K562 (cell line): ENCODE measurements at regions not wholly inside any gene's neighbourhood (a gene's known extent, or its start where the extent isn't known, plus 50 kb on each side); places are given as distances from the start of the nearest gene placed in this dataset.

Experiments
- ATAC-seq: fragments of 200-7000 bp; cut with Tn5 transposase; 3 replicates; pipeline ENCODE4 v1.9.1; 2020; ENCODE audit warnings: moderate library complexity
- BruUV-seq: library from RNA; stranded (reverse); fragments of 400-500 nt; replicated peaks from 2 replicates; lab custom pipeline; 2021; lab: Mats Ljungman, UMichigan
- CTCF ChIA-PET: fragments of 300-600 bp; formaldehyde crosslinking; extraction: SDS; loops from one replicate; lab custom pipeline; 2021; ENCODE audit warnings: low intra/inter-chr PET ratio; lab: Yijun Ruan, JAX
- POLR2A ChIA-PET: fragments of 300-600, 350-650 bp; sonication (Branson Sonifier 250); formaldehyde crosslinking; extraction: SDS; loops from one replicate; lab custom pipeline; 2021; ENCODE audit warnings: antibody characterized with exemption, inconsistent platforms; lab: Yijun Ruan, JAX
- DNase-seq, 4 experiments: peaks; one replicate each; pipeline versions ENCODE4 v3.0.0 to v3.0.0-alpha.2; 2011 to 2018; ENCODE audit warnings: low spot score in 3 of 4, mixed read lengths in 3 of 4; ENCODE audit errors: extremely low read depth in 1 of 4
- FAIRE-seq: peaks from 2 replicates; lab custom pipeline; 2011; peaks lifted over from hg19 to GRCh38; lab: Jason Lieb, UNC
- H2AFZ ChIP-seq: 2 replicates; pipeline ENCODE4 v1.6.0; 2011; ENCODE audit warnings: low read depth, low read length, control low read depth, inconsistent platforms
- H3K27ac ChIP-seq: fragments of 200-600 bp; 3 replicates; pipeline ENCODE4 v1.8.0; 2011; ENCODE audit warnings: low read depth, mild to moderate bottlenecking, control low read depth, inconsistent platforms, low read length, moderate library complexity, mixed read lengths; ENCODE audit errors: extremely low read depth
- H3K27me3 ChIP-seq, 2 experiments: fragments of 300-600 bp in 1 of 2; 2 replicates in 1 of 2; 3 replicates in 1 of 2; pipeline versions ENCODE4 v1.6.0 to v1.8.0; 2011; ENCODE audit warnings: inconsistent platforms in 2 of 2, low read length in 2 of 2, mild to moderate bottlenecking in 1 of 2, mixed read lengths in 1 of 2, moderate library complexity in 1 of 2; ENCODE audit not compliant: control insufficient read depth in 2 of 2, insufficient read depth in 2 of 2
- H3K36me3 ChIP-seq: fragments of 300-600 bp; 3 replicates; pipeline ENCODE4 v1.8.0; 2011; ENCODE audit warnings: mild to moderate bottlenecking, low read length, inconsistent platforms; ENCODE audit not compliant: control insufficient read depth, insufficient read depth
- H3K4me1 ChIP-seq, 2 experiments: fragments of 200-600 bp in 1 of 2; replicated peaks in 1 of 2; 2 replicates in 1 of 2; 3 replicates in 1 of 2; pipeline versions ENCODE4 v1.5.1 to v1.8.0; 2011; ENCODE audit warnings: inconsistent platforms in 2 of 2, low read length in 2 of 2, mild to moderate bottlenecking in 1 of 2, mixed read lengths in 1 of 2, moderate library complexity in 1 of 2; ENCODE audit not compliant: control insufficient read depth in 2 of 2, insufficient read depth in 2 of 2
- H3K4me2 ChIP-seq: 2 replicates; pipeline ENCODE4 v1.6.1; 2011; ENCODE audit warnings: low read length, control low read depth, inconsistent platforms, mixed read lengths; ENCODE audit not compliant: insufficient read depth
- H3K4me3 ChIP-seq: fragments of 200-600 bp; sonication (generic), shearing (Covaris generic); 2 replicates; pipeline ENCODE4 v1.5.1; 2016; ENCODE audit warnings: control low read depth, inconsistent platforms
- H3K79me2 ChIP-seq: fragments of 200-600 bp; 3 replicates; pipeline ENCODE4 v1.8.0; 2011; ENCODE audit warnings: low read length, inconsistent platforms; ENCODE audit not compliant: control insufficient read depth, insufficient read depth
- H3K9ac ChIP-seq, 2 experiments: 2 replicates each; pipeline versions ENCODE4 v1.6.0 to v1.6.1; 2011; ENCODE audit warnings: low read depth in 2 of 2, low read length in 2 of 2, control low read depth in 1 of 2, inconsistent platforms in 1 of 2, mild to moderate bottlenecking in 1 of 2, mixed read lengths in 1 of 2; ENCODE audit not compliant: insufficient read depth in 1 of 2
- H3K9me1 ChIP-seq: one replicate; pipeline ENCODE4 v1.6.0; 2011; ENCODE audit warnings: inconsistent platforms, mild to moderate bottlenecking, low read length, moderate library complexity; ENCODE audit not compliant: control insufficient read depth, insufficient read depth
- H3K9me3 ChIP-seq: replicated peaks from 2 replicates; pipeline ENCODE4 v1.5.1; 2011; ENCODE audit warnings: low read depth, low read length, inconsistent platforms; ENCODE audit not compliant: control insufficient read depth, insufficient read depth
- H4K20me1 ChIP-seq: replicated peaks from 2 replicates; pipeline ENCODE4 v1.6.1; 2011; ENCODE audit warnings: low read length, inconsistent platforms, mixed read lengths; ENCODE audit not compliant: control insufficient read depth, insufficient read depth
- FOXJ3 ChIP-seq: sonication (generic); formaldehyde crosslinking; IDR thresholded peaks from 2 replicates; pipeline ENCODE4 v1.4.0; 2020; ENCODE audit warnings: mild to moderate bottlenecking, missing genetic modification reagents
- MCM7 ChIP-seq, 2 experiments: fragments of 450-650 bp; IDR thresholded peaks; 2 replicates each; pipeline ENCODE4 v1.6.1; 2016 to 2018
- RAD21 ChIP-seq, 2 experiments: fragments of 250-450 bp in 1 of 2; fragments of 450-650 bp in 1 of 2; sonication (Bioruptor Pico) in 1 of 2; formaldehyde crosslinking in 1 of 2; IDR thresholded peaks in 1 of 2; conservative IDR thresholded peaks in 1 of 2; 2 replicates each; pipeline versions ENCODE4 v1.4.0 to v1.8.0; 2020 to 2022; ENCODE audit warnings: mild to moderate bottlenecking in 2 of 2, moderate library complexity in 1 of 2
- WGBS: fragments of 100-300 bp; shearing (Covaris generic); methylation state at CpG from one replicate; pipeline ENCODE4 v1.1.6; 2016; ENCODE audit warnings: low coverage, mixed read lengths; ENCODE audit not compliant: insufficient coverage; ENCODE audit errors: missing lambda C conversion rate; 5-methylcytosine and 5-hydroxymethylcytosine counted together
- in situ Hi-C: fragments of 300-500 bp; cut with MboI; formaldehyde crosslinking; loops from 4 replicates; pipeline ENCODE4 v1.15.0; 2018; ENCODE audit warnings: inconsistent platforms, mixed read lengths
- intact Hi-C: fragments of 100-400 bp; cut with micrococcal nuclease; formaldehyde crosslinking; loops from 2 replicates; pipeline ENCODE4 v1.14.2; 2022
- TF ChIP-seq, protein P1 (sequence below), 3 experiments: IDR thresholded peaks in 2 of 3; conservative IDR thresholded peaks in 1 of 3; 2 replicates each; pipeline ENCODE4 v1.5.1; 2011 to 2012; ENCODE audit warnings: low read length in 3 of 3, mild to moderate bottlenecking in 3 of 3, control low read depth in 2 of 3, improper control_type of control experiment in 1 of 3, inconsistent platforms in 1 of 3, low read depth in 1 of 3, mixed read lengths in 1 of 3, moderate library complexity in 1 of 3; ENCODE audit not compliant: insufficient read depth in 2 of 3
- TF ChIP-seq, protein P2 (sequence below), 2 experiments: fragments of 450-650 bp; formaldehyde crosslinking in 1 of 2; IDR thresholded peaks; 2 replicates each; pipeline versions ENCODE4 v1.4.0 to v1.6.1; 2014 to 2020; ENCODE audit warnings: mild to moderate bottlenecking in 2 of 2, borderline replicate concordance in 1 of 2, low read depth in 1 of 2

DNA sequence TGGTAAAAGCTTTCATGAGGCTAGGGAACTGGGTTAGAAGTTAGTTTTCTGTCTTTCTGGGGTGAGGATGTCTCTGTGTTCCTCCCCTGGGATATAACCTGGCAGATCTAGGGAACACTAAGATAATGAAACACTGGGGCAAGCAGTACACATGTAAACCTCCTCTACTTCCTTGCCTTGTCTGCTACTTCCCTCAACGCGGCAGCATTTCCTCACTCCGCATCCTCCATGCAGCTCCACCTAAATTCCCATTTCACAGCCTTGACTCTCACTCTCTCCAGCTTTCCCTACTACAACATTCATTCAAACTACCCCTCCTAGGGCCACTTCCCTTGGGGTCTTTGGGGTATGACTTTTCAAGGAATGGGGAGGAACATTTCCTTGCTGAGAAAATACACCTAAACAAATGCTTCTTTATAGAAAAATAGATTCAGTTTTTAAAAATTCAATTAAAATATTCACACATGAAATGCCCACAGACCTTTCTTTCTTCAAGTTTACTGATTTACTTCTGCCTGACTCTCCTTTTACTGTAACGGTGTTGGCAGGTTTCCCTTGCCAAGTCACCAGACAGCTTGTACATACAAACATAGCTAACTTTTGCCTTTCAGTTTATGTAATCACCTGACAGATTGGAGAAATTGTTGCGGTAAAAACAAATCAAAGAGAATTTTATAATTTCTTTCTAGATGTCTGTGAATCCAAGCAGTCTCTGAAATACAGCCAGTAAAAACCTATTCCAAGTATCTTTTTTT, 90.1 kb downstream of the TNFSF18 start:
- peak; percentile 66 for FAIRE-seq

More for the DNA sequence above, 90.1 kb downstream of the TNFSF18 start:
- Histone ChIP-seq H3K9ac (no peak overlapping the region), H4K20me1 (no peaks in the 10 kb centered on the region), H3K79me2 (no peaks in the 10 kb centered on the region), H3K4me2 (no peak overlapping the region), H2AFZ (no peak overlapping the region), H3K4me3 (no peak overlapping the region), H3K36me3 (no peaks in the 10 kb centered on the region), H3K4me1 (no peaks in the 10 kb centered on the region), H3K27me3 (no peaks in the 10 kb centered on the region), H3K27ac (no peak overlapping the region), H3K9me1 (no peaks in the 10 kb centered on the region), H3K9me3 (no peaks in the 10 kb centered on the region)
- in situ Hi-C loops (no loop called here), intact Hi-C loops (loop anchor here (10.0 kb wide), 1 partner anchor 244 kb away; the partner anchor contains the start of gene TNFSF4)
- TF ChIP-seq, protein P1, sequence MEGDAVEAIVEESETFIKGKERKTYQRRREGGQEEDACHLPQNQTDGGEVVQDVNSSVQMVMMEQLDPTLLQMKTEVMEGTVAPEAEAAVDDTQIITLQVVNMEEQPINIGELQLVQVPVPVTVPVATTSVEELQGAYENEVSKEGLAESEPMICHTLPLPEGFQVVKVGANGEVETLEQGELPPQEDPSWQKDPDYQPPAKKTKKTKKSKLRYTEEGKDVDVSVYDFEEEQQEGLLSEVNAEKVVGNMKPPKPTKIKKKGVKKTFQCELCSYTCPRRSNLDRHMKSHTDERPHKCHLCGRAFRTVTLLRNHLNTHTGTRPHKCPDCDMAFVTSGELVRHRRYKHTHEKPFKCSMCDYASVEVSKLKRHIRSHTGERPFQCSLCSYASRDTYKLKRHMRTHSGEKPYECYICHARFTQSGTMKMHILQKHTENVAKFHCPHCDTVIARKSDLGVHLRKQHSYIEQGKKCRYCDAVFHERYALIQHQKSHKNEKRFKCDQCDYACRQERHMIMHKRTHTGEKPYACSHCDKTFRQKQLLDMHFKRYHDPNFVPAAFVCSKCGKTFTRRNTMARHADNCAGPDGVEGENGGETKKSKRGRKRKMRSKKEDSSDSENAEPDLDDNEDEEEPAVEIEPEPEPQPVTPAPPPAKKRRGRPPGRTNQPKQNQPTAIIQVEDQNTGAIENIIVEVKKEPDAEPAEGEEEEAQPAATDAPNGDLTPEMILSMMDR (IDR thresholded peaks at IDR 0.05 in 2 of 3, conservative IDR thresholded peaks at IDR 0.05 in 1 of 3; ENCODE audit: insufficient read depth in 2 of 3, low read depth in 1 of 3, low read length in 3 of 3): peak in 1 of 3 experiments; percentile 26; a peak in 2 of 6 replicates
- peak; percentile 52 to 68 for TF ChIP-seq RAD21 (CRISPR knock-in tag; conservative IDR thresholded peaks at IDR 0.05 in 1 of 2, IDR thresholded peaks at IDR 0.05 in 1 of 2)
- TF ChIP-seq FOXJ3 (CRISPR knock-in tag): no peak
- TF ChIP-seq, protein P2, sequence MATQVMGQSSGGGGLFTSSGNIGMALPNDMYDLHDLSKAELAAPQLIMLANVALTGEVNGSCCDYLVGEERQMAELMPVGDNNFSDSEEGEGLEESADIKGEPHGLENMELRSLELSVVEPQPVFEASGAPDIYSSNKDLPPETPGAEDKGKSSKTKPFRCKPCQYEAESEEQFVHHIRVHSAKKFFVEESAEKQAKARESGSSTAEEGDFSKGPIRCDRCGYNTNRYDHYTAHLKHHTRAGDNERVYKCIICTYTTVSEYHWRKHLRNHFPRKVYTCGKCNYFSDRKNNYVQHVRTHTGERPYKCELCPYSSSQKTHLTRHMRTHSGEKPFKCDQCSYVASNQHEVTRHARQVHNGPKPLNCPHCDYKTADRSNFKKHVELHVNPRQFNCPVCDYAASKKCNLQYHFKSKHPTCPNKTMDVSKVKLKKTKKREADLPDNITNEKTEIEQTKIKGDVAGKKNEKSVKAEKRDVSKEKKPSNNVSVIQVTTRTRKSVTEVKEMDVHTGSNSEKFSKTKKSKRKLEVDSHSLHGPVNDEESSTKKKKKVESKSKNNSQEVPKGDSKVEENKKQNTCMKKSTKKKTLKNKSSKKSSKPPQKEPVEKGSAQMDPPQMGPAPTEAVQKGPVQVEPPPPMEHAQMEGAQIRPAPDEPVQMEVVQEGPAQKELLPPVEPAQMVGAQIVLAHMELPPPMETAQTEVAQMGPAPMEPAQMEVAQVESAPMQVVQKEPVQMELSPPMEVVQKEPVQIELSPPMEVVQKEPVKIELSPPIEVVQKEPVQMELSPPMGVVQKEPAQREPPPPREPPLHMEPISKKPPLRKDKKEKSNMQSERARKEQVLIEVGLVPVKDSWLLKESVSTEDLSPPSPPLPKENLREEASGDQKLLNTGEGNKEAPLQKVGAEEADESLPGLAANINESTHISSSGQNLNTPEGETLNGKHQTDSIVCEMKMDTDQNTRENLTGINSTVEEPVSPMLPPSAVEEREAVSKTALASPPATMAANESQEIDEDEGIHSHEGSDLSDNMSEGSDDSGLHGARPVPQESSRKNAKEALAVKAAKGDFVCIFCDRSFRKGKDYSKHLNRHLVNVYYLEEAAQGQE (IDR thresholded peaks at IDR 0.05; ENCODE audit: borderline replicate concordance): peak; percentile 12; the same call in 1 of the 2 replicates
- TF ChIP-seq, protein P2 (CRISPR knock-in tag; IDR thresholded peaks at IDR 0.05; ENCODE audit: low read depth): no peak
- 0 out of 4 replicates have a peak, but pooled peaks of 1 of the 2 experiments have one; percentile 11 for TF ChIP-seq MCM7 (IDR thresholded peaks at IDR 0.05)
- ChIA-PET POLR2A (interaction anchor here (1.0 kb wide), 1 partner anchor 10 kb away, joined by 4 read pairs; no protein-coding TSS in a partner anchor), CTCF (interaction anchor here (0.6 kb wide), 1 partner anchor 460 kb away, joined by 3 read pairs; no protein-coding TSS in a partner anchor)
- ATAC-seq: peak; percentile 69
- peak in 1 of 4 experiments; percentile 17 for DNase-seq
- 8% methylated on average over 5 of the region's 5 CpGs for WGBS
- no TSS peak for BruUV-seq
